ENCODE measurements at regions not wholly inside any gene's neighbourhood (a gene's known extent, or its start where the extent isn't known, plus 50 kb on each side); places are given as distances from the start of the nearest gene placed in this dataset.

DNA sequence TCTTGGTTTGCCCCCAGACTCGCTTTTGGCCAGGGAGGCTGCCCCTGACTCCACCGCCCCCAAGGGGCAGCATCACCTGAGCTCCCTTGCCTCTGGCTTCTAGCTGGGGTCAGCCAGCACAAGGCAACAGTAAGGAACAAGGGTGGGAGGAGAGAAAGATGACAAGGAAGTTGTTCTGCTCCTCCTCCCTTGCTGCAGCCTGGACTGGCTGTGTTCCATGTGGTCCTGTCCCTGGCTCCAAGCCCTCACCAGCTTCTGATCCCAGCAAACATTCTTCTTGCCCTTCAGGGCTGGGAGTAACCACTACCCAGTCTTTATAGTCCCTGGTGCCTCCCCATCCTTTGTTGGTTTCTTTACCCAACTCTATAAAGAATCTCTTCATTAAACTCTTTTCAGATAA lies 100.3 kb upstream of the SPIN1 start:
- no TSS peak for BruUV-seq (replicated peaks)
- TF ChIP-seq CTCF (conservative IDR thresholded peaks at IDR 0.05; ENCODE audit: low read depth, low read length): no peak
- TF ChIP-seq EZH2 (IDR thresholded peaks at IDR 0.05; ENCODE audit: borderline replicate concordance, low read depth, low read length, poor library complexity, severe bottlenecking): no peak
- intact Hi-C loops (cut with micrococcal nuclease; ENCODE audit: unreplicated experiment): no loop called here
- ChIA-PET POLR2A (ENCODE audit: low non-redundant PET) (no interaction called here), CTCF (no interaction called here)
- DNase-seq (ENCODE audit: low spot score): no peak
- Histone ChIP-seq H3K36me3 (ENCODE audit: insufficient read depth, low read length, poor library complexity, severe bottlenecking) (no peaks in the 10 kb centered on the region), H3K27ac (ENCODE audit: low read depth, low read length, poor library complexity, severe bottlenecking) (no peak overlapping the region), H3K9me3 (ENCODE audit: low read depth, low read length, poor library complexity, severe bottlenecking) (peaks cover 4% of the 10 kb centered on the region), H3K27me3 (replicated peaks; ENCODE audit: insufficient read depth, low read depth, low read length, poor library complexity) (no peaks in the 10 kb centered on the region), H3K4me1 (ENCODE audit: insufficient read depth, low read length, poor library complexity, severe bottlenecking) (no peaks in the 10 kb centered on the region), H3K4me3 (ENCODE audit: low read depth, low read length, poor library complexity, severe bottlenecking) (no peak overlapping the region)

DNA sequence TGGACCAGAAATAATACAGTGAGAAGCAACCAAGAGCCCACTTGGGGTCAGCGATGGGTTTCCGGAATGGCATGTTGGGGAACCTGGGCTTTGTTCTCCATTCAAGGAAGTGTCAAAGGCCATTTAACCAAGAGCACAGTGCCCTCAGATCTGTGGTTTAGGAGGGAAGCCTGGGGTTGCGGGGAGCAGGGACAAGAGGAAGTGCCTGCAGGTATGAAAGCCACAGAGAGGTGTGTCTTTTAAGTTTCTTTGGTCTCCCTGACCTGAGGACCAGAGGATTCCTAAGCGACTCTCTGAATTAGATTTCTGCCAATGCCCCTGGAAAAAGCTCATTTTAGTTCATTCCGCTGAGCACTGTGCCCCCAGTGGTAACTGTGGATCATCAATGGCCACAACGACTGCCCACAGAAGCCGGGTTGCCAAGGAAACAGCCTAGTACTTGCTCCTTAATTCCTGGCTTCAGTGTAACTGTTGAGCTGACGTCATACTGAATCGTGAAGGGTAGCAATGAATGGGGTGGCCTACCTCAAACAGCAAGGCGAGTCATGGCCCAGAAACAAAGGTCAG lies 107.3 kb upstream of the SPIN1 start:
- peaks cover 4% of the 10 kb centered on the region for H3K9me3 ChIP-seq (ENCODE audit: low read depth, low read length, poor library complexity, severe bottlenecking)
- ChIA-PET CTCF (no interaction called here), POLR2A (ENCODE audit: low non-redundant PET) (no interaction called here)
- no peaks in the 10 kb centered on the region for H3K36me3 ChIP-seq (ENCODE audit: insufficient read depth, low read length, poor library complexity, severe bottlenecking)
- H3K4me3 ChIP-seq (ENCODE audit: low read depth, low read length, poor library complexity, severe bottlenecking): no peak overlapping the region
- TF ChIP-seq EZH2 (IDR thresholded peaks at IDR 0.05; ENCODE audit: borderline replicate concordance, low read depth, low read length, poor library complexity, severe bottlenecking) (no peak), CTCF (conservative IDR thresholded peaks at IDR 0.05; ENCODE audit: low read depth, low read length) (no peak)
- no TSS peak for BruUV-seq (replicated peaks)
- no peak overlapping the region for H3K27ac ChIP-seq (ENCODE audit: low read depth, low read length, poor library complexity, severe bottlenecking)
- intact Hi-C loops (cut with micrococcal nuclease; ENCODE audit: unreplicated experiment): no loop called here
- H3K27me3 ChIP-seq (replicated peaks; ENCODE audit: insufficient read depth, low read depth, low read length, poor library complexity): no peaks in the 10 kb centered on the region
- no peak for DNase-seq (ENCODE audit: low spot score)
- H3K4me1 ChIP-seq (ENCODE audit: insufficient read depth, low read length, poor library complexity, severe bottlenecking): no peaks in the 10 kb centered on the region

DNA sequence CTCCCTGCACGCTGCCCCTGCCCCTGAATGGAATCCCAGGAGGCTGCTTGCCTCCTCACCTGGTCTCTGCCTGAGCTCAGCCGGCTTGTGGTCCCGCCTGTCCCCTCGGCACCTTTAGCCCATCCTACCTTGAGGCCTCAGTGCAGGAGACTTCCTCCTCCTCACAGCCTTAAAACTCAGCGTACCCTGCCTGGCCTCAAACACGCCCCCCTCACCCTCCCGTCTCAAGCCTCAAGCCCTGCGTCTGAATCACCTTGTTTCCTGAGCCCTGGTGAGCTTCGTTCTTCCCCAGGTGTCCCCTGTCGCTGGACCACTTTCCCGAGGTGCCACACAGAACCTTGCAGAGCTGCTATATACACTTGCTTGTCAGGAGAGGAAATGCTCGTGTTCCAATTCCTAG lies 110.2 kb upstream of the SPIN1 start:
- CTCF ChIA-PET: no interaction called here
- no peaks in the 10 kb centered on the region for H3K27me3 ChIP-seq (replicated peaks; ENCODE audit: insufficient read depth, low read depth, low read length, poor library complexity)
- no peaks in the 10 kb centered on the region for H3K9me3 ChIP-seq (ENCODE audit: low read depth, low read length, poor library complexity, severe bottlenecking)
- DNase-seq (ENCODE audit: low spot score): no peak
- intact Hi-C loops (cut with micrococcal nuclease; ENCODE audit: unreplicated experiment): no loop called here
- TF ChIP-seq CTCF (conservative IDR thresholded peaks at IDR 0.05; ENCODE audit: low read depth, low read length): no peak
- no peak for TF ChIP-seq EZH2 (IDR thresholded peaks at IDR 0.05; ENCODE audit: borderline replicate concordance, low read depth, low read length, poor library complexity, severe bottlenecking)
- BruUV-seq (replicated peaks): no TSS peak
- no peak overlapping the region for H3K4me3 ChIP-seq (ENCODE audit: low read depth, low read length, poor library complexity, severe bottlenecking)
- H3K4me1 ChIP-seq (ENCODE audit: insufficient read depth, low read length, poor library complexity, severe bottlenecking): no peaks in the 10 kb centered on the region
- POLR2A ChIA-PET (ENCODE audit: low non-redundant PET): no interaction called here
- no peaks in the 10 kb centered on the region for H3K36me3 ChIP-seq (ENCODE audit: insufficient read depth, low read length, poor library complexity, severe bottlenecking)
- H3K27ac ChIP-seq (ENCODE audit: low read depth, low read length, poor library complexity, severe bottlenecking): no peak overlapping the region
